Stromal cell of bone marrow (primary cell): ENCODE measurements at regions not wholly inside any gene's neighbourhood (a gene's known extent, or its start where the extent isn't known, plus 50 kb on each side); places are given as distances from the start of the nearest gene placed in this dataset.
"Not testable (repeated sequence)": the region's sequence is repeated elsewhere in the genome, so short reads cannot be mapped to it uniquely, and the experiment has no call there.

Experiments
- DNase-seq: peaks from one replicate; pipeline ENCODE4 v3.0.0-alpha.2; 2012; ENCODE audit warnings: low read depth

GRCh38 chr16:7820816-7821215 is 488.2 kb downstream of the RBFOX1 start:
- no peak for DNase-seq

- no peak for DNase-seq
Observed at GRCh38 chr16:7805686-7806396, 473.2 kb downstream of the RBFOX1 start.

GRCh38 chr16:7804635-7805195 is 472.1 kb downstream of the RBFOX1 start:
- DNase-seq: no peak

GRCh38 chr16:7792346-7792745 is 459.7 kb downstream of the RBFOX1 start:
- DNase-seq: no peak

- DNase-seq: no peak
Observed at GRCh38 chr16:7791028-7791590, 458.5 kb downstream of the RBFOX1 start.

GRCh38 chr16:7775072-7775488 is 442.4 kb downstream of the RBFOX1 start:
- no peak for DNase-seq

GRCh38 chr16:7772722-7773121 is 440.1 kb downstream of the RBFOX1 start:
- DNase-seq: no peak

- not testable (repeated sequence) for DNase-seq
Observed at GRCh38 chr16:7769091-7769490, 436.4 kb downstream of the RBFOX1 start.

GRCh38 chr16:7765079-7765550 is 432.5 kb downstream of the RBFOX1 start:
- DNase-seq: no peak

- DNase-seq: no peak
Observed at GRCh38 chr16:7763111-7763510, 430.5 kb downstream of the RBFOX1 start.
